GM18951 (cell line): ENCODE measurements at regions not wholly inside any gene's neighbourhood (a gene's known extent, or its start where the extent isn't known, plus 50 kb on each side); places are given as distances from the start of the nearest gene placed in this dataset.

Experiments
- POLR2A ChIP-seq: IDR thresholded peaks from 4 replicates; pipeline ENCODE4 v1.6.1; 2011; ENCODE audit warnings: mild to moderate bottlenecking; ENCODE audit not compliant: insufficient read length, insufficient read depth; ENCODE audit errors: extremely low read depth
- in situ Hi-C: fragments of 300-500 bp; cut with MboI; formaldehyde crosslinking; loops from one replicate; pipeline ENCODE4 v1.12.0; 2022; ENCODE audit warnings: low sequenced_read_pairs, mixed read lengths, inconsistent platforms; ENCODE audit not compliant: unreplicated experiment

- no peak for TF ChIP-seq POLR2A
- in situ Hi-C loops, result no loop called here
Observed at GRCh38 chr1:34412598-34413370, 236.1 kb downstream of the C1orf94 start.

GRCh38 chr1:34415140-34415539 is 238.4 kb downstream of the C1orf94 start:
- TF ChIP-seq POLR2A, result no peak
- in situ Hi-C loops, result no loop called here

DNA sequence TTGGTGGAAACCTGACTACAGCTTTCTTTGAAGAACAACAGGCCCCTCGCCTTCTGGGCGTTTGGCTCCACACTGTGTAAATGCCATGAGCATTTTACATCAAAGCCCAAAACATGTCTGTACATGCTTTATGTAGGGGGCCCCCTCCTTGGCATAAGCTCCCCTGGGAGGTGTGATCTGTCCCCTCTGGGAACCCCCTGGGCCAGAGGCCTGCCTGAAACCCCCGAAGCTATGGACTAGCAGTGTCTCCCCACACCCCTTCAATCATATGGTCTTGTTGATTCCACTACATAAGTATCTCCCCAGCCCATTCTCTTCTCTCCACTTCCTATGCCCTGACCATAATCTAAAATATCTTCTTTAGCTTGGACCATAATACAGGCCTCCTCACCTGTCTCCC is 241.5 kb downstream of the C1orf94 start:
- no peak for TF ChIP-seq POLR2A
- in situ Hi-C loops, result no loop called here

GRCh38 chr1:34419663-34420136 is 243.0 kb downstream of the C1orf94 start:
- no peak for TF ChIP-seq POLR2A
- in situ Hi-C loops, result no loop called here

DNA sequence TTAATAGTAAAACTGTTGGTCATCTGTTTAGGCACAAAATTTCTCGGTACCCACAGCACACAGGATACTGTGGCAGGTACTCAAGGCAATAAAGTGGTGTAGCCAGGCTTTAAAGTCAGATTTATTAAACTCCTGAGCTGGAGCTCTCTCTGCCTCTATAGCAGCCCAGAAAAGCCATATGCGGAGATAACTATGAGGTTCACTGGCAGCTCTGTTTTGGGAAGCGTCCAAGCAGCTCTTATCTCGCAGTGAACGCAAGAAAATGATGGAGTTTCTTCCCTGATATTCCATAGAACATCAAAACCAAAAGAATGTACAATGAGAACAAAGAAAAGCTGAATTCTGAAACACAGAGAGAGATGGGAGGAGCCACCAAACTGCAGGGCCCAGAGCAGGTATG is 248.3 kb downstream of the C1orf94 start:
- TF ChIP-seq POLR2A, result no peak
- in situ Hi-C loops, result no loop called here

DNA sequence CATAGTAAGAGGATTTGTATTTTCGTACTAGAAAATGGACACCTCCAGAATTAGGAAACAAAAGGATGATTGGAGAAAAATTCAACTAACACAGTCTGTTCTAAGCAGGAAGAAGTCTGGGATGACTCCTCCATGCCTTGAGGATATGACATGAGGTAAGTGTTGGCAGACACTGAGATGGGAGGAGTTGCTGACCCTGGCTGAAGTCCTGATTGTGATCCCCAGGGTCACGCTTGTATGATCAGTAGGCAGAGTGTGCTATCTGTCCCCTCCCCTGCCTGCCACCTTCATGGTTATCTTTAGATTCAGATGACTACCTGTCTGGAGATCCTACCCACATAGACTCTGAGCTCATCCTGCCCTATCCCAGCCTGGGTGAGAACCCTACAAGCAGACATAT is 249.1 kb downstream of the C1orf94 start:
- in situ Hi-C loops, result no loop called here
- TF ChIP-seq POLR2A, result no peak

DNA sequence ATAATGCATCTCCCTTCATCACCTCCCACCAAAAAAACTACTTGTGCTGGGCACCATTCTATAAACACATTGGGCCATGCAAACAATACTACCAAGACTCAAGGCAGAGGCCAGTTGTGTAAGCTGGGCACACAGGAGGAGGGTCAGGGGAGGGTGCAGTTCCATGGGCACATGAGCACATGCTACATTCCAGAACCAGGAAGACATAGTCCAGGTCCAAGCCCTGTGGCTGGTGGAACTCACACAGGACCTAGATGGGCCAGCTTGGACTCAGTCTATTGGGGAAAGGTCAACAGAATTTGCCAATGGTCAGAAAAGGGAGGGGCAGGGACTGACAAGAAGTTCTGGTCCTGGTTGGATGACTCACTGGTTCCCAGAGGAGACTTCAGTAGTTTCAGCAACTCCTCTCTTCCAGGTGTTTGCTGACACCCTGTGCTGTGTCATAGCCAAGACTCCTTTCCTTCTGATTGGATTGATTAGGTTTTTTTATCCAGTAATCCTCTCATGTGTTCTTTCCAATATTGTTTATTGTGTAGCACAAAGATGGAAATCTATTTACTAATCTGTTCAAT is 249.7 kb downstream of the C1orf94 start:
- in situ Hi-C loops, result no loop called here
- TF ChIP-seq POLR2A, result no peak

DNA sequence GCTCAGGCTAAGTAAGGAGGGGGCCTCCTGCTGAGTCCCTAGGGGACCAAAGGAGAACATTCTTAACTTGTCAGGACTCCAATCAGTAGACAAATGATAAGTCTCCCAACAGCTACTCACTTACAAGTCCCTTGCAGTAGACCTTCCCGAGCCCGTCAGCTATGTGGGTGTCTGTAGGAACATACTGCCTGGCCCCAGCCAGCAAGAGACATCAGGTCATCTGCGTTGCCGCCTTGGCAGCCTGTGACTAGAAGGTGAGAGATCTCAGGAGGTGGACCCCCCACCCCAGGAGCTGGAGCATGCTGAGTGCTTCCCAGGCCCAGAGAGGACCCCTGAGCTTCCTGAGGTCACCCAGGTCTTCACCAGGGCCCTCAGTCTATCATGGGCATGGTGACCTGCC is 250.5 kb downstream of the C1orf94 start:
- in situ Hi-C loops, result no loop called here
- TF ChIP-seq POLR2A, result no peak

DNA sequence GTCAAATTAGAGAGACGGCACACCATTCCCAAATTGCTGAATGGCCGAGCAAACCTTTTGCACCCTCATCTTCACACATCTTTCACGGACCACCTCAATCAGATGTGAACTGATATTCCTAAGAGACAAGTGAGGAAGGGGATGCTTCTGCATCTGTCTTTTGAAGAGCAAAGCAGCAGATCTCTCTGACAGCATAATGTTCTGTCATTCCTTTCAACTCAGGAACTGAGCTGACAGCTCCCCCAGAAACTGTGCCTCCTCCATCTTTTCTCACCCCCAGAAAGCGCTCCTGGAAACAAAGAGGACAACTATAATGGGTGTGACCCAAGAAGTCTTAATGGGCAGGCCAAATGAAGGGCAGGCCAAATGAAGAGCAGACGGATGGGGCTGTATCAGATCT is 256.4 kb downstream of the C1orf94 start:
- in situ Hi-C loops, result no loop called here
- no peak for TF ChIP-seq POLR2A

GRCh38 chr1:34436836-34437235 is 260.1 kb downstream of the C1orf94 start:
- in situ Hi-C loops, result no loop called here
- no peak for TF ChIP-seq POLR2A

DNA sequence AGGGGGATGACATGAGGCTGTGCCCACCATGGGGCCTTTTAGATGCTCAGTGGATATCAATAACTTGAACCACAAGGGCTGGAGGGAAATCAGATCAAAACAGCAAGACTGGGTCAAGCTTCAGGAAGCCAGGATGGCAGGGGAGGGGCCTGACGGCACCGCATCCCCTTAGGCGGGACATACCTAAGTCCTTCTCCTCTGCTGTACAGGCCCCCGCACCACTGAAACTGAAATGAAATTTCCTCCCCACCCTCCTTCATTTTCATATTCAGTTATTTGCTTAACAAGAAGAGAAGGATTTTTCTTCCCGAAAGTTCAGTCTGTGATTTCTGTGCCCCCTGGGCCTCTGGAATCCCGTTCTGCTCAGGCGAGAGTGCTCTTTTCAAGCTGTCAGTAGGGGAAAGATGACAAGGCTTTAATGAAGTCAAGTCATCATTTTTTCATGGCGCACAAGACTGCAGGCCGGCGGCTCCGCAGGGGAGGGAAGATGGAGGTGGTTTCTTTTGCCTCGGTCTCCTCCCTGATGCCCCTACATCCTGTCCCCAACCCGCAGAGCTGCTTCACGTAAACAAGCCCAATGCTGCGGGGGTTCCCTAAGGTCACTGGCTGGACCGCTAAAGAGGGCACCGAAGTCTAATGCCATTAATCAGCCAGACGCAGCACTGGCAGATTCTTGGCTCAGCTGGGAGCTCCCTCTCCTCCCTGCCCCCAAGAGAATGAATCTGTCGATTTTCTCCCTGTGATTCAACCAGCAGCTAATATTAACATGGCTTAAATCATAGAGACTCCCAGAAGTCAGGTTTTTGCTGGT is 264.8 kb downstream of the C1orf94 start:
- in situ Hi-C loops, result no loop called here
- TF ChIP-seq POLR2A, result no peak

- in situ Hi-C loops, result no loop called here
- no peak for TF ChIP-seq POLR2A
Observed at GRCh38 chr1:34444516-34444915, 267.8 kb downstream of the C1orf94 start.

DNA sequence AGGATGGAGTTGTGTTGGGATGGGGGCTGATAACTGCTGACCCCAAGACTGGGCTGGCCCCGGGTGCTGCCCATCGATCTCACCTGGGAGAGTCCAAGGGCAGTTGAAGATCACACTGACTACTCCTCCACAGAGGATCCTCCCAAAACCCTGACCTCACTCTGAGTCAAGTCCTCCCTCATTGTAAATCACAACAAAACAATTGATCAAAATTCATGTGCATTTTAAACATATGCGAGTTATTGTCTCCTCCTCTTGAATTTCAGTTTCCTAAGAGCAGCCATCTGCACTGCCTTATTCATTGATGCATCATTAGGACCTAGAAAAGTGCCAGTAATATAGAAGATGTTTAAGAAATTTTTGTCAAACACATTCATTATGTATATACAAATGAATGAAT is 273.6 kb downstream of the C1orf94 start:
- in situ Hi-C loops, result no loop called here
- TF ChIP-seq POLR2A, result no peak
